ENCODE measurements at regions not wholly inside any gene's neighbourhood (a gene's known extent, or its start where the extent isn't known, plus 50 kb on each side); places are given as distances from the start of the nearest gene placed in this dataset.

DNA sequence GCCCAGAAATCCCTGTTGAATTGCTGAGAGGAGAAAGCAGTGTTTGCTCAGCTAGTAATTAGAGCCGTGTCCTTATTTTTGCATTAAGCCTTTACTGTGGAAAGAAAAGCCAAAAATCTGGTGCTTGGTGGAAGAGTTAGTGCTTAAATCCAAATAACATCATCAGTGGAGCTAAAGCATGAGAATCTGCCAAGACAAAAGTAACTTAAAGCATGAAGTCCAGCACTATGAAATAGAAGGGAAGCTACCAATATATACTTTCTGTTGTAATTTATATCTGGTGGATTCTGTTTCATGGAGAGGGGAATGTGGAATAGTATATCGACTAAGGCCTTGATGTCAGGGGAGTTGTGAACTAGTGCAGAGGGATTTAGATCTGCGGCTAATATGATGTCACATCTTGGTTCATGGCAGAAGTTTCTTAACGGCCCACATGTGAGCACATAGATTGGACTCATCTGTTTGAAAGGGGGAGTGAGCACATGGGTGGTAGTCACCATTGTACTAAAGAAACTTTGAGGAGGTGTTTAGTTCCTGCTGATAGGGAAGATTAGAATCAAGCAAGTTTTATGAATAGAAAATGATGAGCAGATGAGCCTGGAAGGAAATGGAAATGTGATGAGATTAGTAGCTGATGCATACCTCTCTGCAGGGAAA lies 224.4 kb upstream of the MTNR1B start:
- DNase-seq (ENCODE audit: extremely low spot score): no peak
- ChIA-PET POLR2A (no interaction called here), CTCF (no interaction called here)
- no peak for TF ChIP-seq ZNF384 (IDR thresholded peaks at IDR 0.05)
- TF ChIP-seq SP1 (IDR thresholded peaks at IDR 0.05): no peak
- TF ChIP-seq, protein P1, sequence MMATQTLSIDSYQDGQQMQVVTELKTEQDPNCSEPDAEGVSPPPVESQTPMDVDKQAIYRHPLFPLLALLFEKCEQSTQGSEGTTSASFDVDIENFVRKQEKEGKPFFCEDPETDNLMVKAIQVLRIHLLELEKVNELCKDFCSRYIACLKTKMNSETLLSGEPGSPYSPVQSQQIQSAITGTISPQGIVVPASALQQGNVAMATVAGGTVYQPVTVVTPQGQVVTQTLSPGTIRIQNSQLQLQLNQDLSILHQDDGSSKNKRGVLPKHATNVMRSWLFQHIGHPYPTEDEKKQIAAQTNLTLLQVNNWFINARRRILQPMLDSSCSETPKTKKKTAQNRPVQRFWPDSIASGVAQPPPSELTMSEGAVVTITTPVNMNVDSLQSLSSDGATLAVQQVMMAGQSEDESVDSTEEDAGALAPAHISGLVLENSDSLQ (IDR thresholded peaks at IDR 0.05): no peak
- TF ChIP-seq LEF1 (IDR thresholded peaks at IDR 0.05; ENCODE audit: borderline replicate concordance): no peak
- TF ChIP-seq SUZ12 (IDR thresholded peaks at IDR 0.05): no peak
- no peak for TF ChIP-seq ELF4 (IDR thresholded peaks at IDR 0.05)
- TF ChIP-seq FOXA1 (IDR thresholded peaks at IDR 0.05): no peak
- TF ChIP-seq NFRKB (IDR thresholded peaks at IDR 0.05): no peak
- no peak for TF ChIP-seq FOXM1 (IDR thresholded peaks at IDR 0.05; ENCODE audit: borderline replicate concordance)
- no peak for TF ChIP-seq L3MBTL2 (conservative IDR thresholded peaks at IDR 0.05)
- no peak for TF ChIP-seq CTBP1 (IDR thresholded peaks at IDR 0.05; ENCODE audit: borderline replicate concordance)
- no peak for TF ChIP-seq ARNT (IDR thresholded peaks at IDR 0.05)
- TF ChIP-seq HDGF (IDR thresholded peaks at IDR 0.05; ENCODE audit: borderline replicate concordance): no peak
- no peak for TF ChIP-seq FOXK2 (IDR thresholded peaks at IDR 0.05)
- TF ChIP-seq TARDBP (IDR thresholded peaks at IDR 0.05): no peak
- no peak for TF ChIP-seq BHLHE40 (IDR thresholded peaks at IDR 0.05; ENCODE audit: borderline replicate concordance)

DNA sequence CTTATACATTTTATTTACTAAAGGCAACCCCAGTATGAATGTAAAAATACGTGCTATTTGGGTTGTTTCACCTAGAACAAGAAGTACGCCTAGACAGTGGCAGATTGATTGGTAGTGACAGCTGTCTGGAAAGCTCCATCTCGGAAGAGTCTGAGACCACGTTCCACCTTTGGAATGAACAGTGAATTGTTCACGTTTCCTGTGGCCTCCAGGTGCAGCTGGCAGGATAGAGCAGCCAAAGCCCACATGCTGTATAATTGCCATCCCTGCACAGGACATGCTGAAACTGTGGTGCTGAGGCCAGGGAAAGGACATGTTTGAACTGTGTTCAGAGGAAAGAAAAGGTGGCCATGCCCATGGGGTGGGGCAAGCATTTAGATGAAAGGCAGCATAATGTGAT lies 218.7 kb upstream of the MTNR1B start:
- no peak for DNase-seq (ENCODE audit: extremely low spot score)
- POLR2A ChIA-PET: no interaction called here
- TF ChIP-seq FOXM1 (IDR thresholded peaks at IDR 0.05; ENCODE audit: borderline replicate concordance) (no peak), FOXK2 (IDR thresholded peaks at IDR 0.05) (no peak), ELF4 (IDR thresholded peaks at IDR 0.05) (no peak), SUZ12 (IDR thresholded peaks at IDR 0.05) (no peak), BHLHE40 (IDR thresholded peaks at IDR 0.05; ENCODE audit: borderline replicate concordance) (no peak), L3MBTL2 (conservative IDR thresholded peaks at IDR 0.05) (no peak), TARDBP (IDR thresholded peaks at IDR 0.05) (no peak), NFRKB (IDR thresholded peaks at IDR 0.05) (no peak), CTBP1 (IDR thresholded peaks at IDR 0.05; ENCODE audit: borderline replicate concordance) (no peak), FOXA1 (IDR thresholded peaks at IDR 0.05) (no peak), HDGF (IDR thresholded peaks at IDR 0.05; ENCODE audit: borderline replicate concordance) (no peak), ARNT (IDR thresholded peaks at IDR 0.05) (no peak), ZNF384 (IDR thresholded peaks at IDR 0.05) (no peak), LEF1 (IDR thresholded peaks at IDR 0.05; ENCODE audit: borderline replicate concordance) (no peak), SP1 (IDR thresholded peaks at IDR 0.05) (no peak)
- TF ChIP-seq, protein P1 (IDR thresholded peaks at IDR 0.05): no peak
- CTCF ChIA-PET: interaction anchor here (0.6 kb wide), 1 partner anchor 12 kb away, joined by 3 read pairs; no protein-coding TSS in a partner anchor

DNA sequence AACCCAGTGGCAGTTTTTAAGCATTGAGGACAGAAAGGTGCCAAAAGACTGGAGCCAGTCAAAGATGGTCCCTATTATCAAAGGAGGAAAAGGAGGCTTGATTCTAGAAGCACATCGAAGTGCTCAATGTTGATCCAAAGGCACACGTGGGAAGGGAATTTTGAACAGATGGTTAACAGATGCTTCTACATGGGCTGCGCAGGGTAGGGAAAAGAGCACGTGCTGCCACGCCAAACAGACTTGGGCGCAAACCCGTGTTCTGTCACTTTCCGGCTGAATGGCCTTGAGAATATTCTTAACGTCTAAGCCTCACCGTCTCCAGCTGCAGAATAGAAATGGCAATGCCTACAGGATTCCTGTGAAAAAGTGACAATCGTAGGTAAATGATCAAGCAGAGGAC lies 217.9 kb upstream of the MTNR1B start:
- CTCF ChIA-PET: no interaction called here
- POLR2A ChIA-PET: no interaction called here
- DNase-seq (ENCODE audit: extremely low spot score): no peak
- TF ChIP-seq BHLHE40 (IDR thresholded peaks at IDR 0.05; ENCODE audit: borderline replicate concordance): no peak

DNA sequence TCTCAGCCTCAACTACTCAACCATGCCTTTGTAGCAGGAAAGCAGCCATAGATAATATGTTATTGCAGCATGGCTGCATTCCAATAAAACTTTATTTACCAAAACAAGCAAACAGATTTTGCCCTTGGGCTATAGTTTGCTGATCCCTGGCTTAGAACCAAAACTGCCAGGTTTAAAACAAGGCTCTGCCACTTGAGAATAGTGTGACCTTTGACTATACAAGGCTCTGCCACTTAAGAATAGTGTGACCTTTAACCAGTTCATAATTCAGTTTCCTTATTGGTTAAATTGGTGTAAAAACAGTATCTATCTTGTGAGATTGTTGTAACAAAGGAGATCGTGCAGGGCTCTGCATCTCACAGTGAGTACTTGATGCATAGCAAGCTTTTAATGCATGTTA lies 217.3 kb upstream of the MTNR1B start:
- no peak for TF ChIP-seq CTBP1 (IDR thresholded peaks at IDR 0.05; ENCODE audit: borderline replicate concordance)
- TF ChIP-seq FOXA1 (IDR thresholded peaks at IDR 0.05): no peak
- no peak for TF ChIP-seq L3MBTL2 (conservative IDR thresholded peaks at IDR 0.05)
- no peak for TF ChIP-seq TARDBP (IDR thresholded peaks at IDR 0.05)
- no peak for TF ChIP-seq HDGF (IDR thresholded peaks at IDR 0.05; ENCODE audit: borderline replicate concordance)
- TF ChIP-seq NFRKB (IDR thresholded peaks at IDR 0.05): no peak
- no peak for TF ChIP-seq ELF4 (IDR thresholded peaks at IDR 0.05)
- TF ChIP-seq ZNF384 (IDR thresholded peaks at IDR 0.05): no peak
- TF ChIP-seq SP1 (IDR thresholded peaks at IDR 0.05): no peak
- TF ChIP-seq LEF1 (IDR thresholded peaks at IDR 0.05; ENCODE audit: borderline replicate concordance): no peak
- no peak for TF ChIP-seq FOXM1 (IDR thresholded peaks at IDR 0.05; ENCODE audit: borderline replicate concordance)
- TF ChIP-seq, protein P1 (IDR thresholded peaks at IDR 0.05): no peak
- TF ChIP-seq BHLHE40 (IDR thresholded peaks at IDR 0.05; ENCODE audit: borderline replicate concordance): no peak
- CTCF ChIA-PET: interaction anchor here (0.6 kb wide), 1 partner anchor 208 kb away, joined by 3 read pairs; no protein-coding TSS in a partner anchor
- POLR2A ChIA-PET: no interaction called here
- DNase-seq (ENCODE audit: extremely low spot score): no peak

DNA sequence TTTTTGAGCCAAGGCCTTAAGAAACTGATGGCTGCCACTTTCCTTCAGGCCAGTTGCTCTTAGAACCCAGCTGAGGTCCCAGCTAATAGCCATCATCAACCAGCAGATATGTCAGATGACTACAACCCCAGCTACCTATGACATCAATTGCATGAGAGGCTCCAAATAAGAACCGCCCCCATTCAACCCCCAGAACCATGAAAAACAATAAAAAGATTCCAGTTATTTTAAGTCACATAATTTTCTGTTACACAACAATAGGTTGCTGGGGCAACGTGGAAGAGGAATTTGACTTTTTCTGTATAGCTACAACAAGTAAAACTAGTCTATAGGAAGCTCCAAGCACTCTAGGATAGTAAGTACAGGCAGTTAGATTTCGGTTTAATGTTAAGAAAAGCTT lies 216.3 kb upstream of the MTNR1B start:
- TF ChIP-seq FOXA1 (IDR thresholded peaks at IDR 0.05): no peak
- TF ChIP-seq ELF4 (IDR thresholded peaks at IDR 0.05): no peak
- no peak for TF ChIP-seq SP1 (IDR thresholded peaks at IDR 0.05)
- no peak for TF ChIP-seq FOXK2 (IDR thresholded peaks at IDR 0.05)
- TF ChIP-seq BHLHE40 (IDR thresholded peaks at IDR 0.05; ENCODE audit: borderline replicate concordance): no peak
- no peak for TF ChIP-seq TARDBP (IDR thresholded peaks at IDR 0.05)
- no peak for TF ChIP-seq L3MBTL2 (conservative IDR thresholded peaks at IDR 0.05)
- TF ChIP-seq SUZ12 (IDR thresholded peaks at IDR 0.05): no peak
- TF ChIP-seq CTBP1 (IDR thresholded peaks at IDR 0.05; ENCODE audit: borderline replicate concordance): no peak
- TF ChIP-seq HDGF (IDR thresholded peaks at IDR 0.05; ENCODE audit: borderline replicate concordance): no peak
- no peak for TF ChIP-seq NFRKB (IDR thresholded peaks at IDR 0.05)
- no peak for TF ChIP-seq FOXM1 (IDR thresholded peaks at IDR 0.05; ENCODE audit: borderline replicate concordance)
- TF ChIP-seq, protein P1 (IDR thresholded peaks at IDR 0.05): no peak
- no peak for TF ChIP-seq ZNF384 (IDR thresholded peaks at IDR 0.05)
- no peak for TF ChIP-seq ARNT (IDR thresholded peaks at IDR 0.05)
- TF ChIP-seq LEF1 (IDR thresholded peaks at IDR 0.05; ENCODE audit: borderline replicate concordance): no peak
- DNase-seq (ENCODE audit: extremely low spot score): no peak
- POLR2A ChIA-PET: no interaction called here
- CTCF ChIA-PET: no interaction called here

All from HEK293T (cell line).